ENCODE measurements at regions not wholly inside any gene's neighbourhood (a gene's known extent, or its start where the extent isn't known, plus 50 kb on each side); places are given as distances from the start of the nearest gene placed in this dataset.
"Not testable (repeated sequence)": the region's sequence is repeated elsewhere in the genome, so short reads cannot be mapped to it uniquely, and the experiment has no call there.

- DNase-seq: no peak
These were observed 215.4 kb upstream of the UBASH3B start for GRCh38 chr11:122439866-122440810.

- no peak for DNase-seq
These were observed 219.3 kb upstream of the UBASH3B start for GRCh38 chr11:122436188-122436555.

- DNase-seq: no peak
These were observed 219.9 kb upstream of the UBASH3B start for GRCh38 chr11:122435540-122436187.

GRCh38 chr11:122434786-122435185 is 220.7 kb upstream of the UBASH3B start:
- no peak for DNase-seq

- no peak for DNase-seq
These were observed 225.0 kb upstream of the UBASH3B start for GRCh38 chr11:122430490-122430889.

GRCh38 chr11:122426073-122426472 is 229.4 kb upstream of the UBASH3B start:
- no peak for DNase-seq

GRCh38 chr11:122424636-122425035 is 230.9 kb upstream of the UBASH3B start:
- no peak for DNase-seq

- no peak for DNase-seq
These were observed 231.6 kb upstream of the UBASH3B start for GRCh38 chr11:122423886-122424285.

GRCh38 chr11:122423273-122423672 is 232.2 kb upstream of the UBASH3B start:
- no peak for DNase-seq

GRCh38 chr11:122422682-122423081 is 232.8 kb upstream of the UBASH3B start:
- no peak for DNase-seq

GRCh38 chr11:122421702-122422101 is 233.8 kb upstream of the UBASH3B start:
- no peak for DNase-seq

- no peak for DNase-seq
These were observed 237.5 kb upstream of the UBASH3B start for GRCh38 chr11:122418032-122418431.

- no peak for DNase-seq
These were observed 241.0 kb upstream of the UBASH3B start for GRCh38 chr11:122414406-122415018.

GRCh38 chr11:122413677-122414076 is 241.8 kb upstream of the UBASH3B start:
- no peak for DNase-seq

- no peak for DNase-seq
These were observed 242.9 kb upstream of the UBASH3B start for GRCh38 chr11:122412581-122412980.

GRCh38 chr11:122406466-122406865 is 249.1 kb upstream of the UBASH3B start:
- DNase-seq: no peak

- no peak for DNase-seq
These were observed 249.8 kb upstream of the UBASH3B start for GRCh38 chr11:122405547-122406341.

GRCh38 chr11:122404571-122404970 is 251.0 kb upstream of the UBASH3B start:
- DNase-seq: no peak

GRCh38 chr11:122401581-122401980 is 253.9 kb upstream of the UBASH3B start:
- DNase-seq: not testable (repeated sequence)

GRCh38 chr11:122399375-122399774 is 256.1 kb upstream of the UBASH3B start:
- peak; percentile 67 for DNase-seq

GRCh38 chr11:122398851-122399250 is 256.7 kb upstream of the UBASH3B start:
- peak; percentile 2 for DNase-seq

GRCh38 chr11:122398167-122398566 is 257.4 kb upstream of the UBASH3B start:
- DNase-seq: peak; percentile 68

- DNase-seq: no peak
These were observed 260.2 kb upstream of the UBASH3B start for GRCh38 chr11:122395282-122395681.
